Endothelial cell of umbilical vein (primary cell): ENCODE measurements at regions not wholly inside any gene's neighbourhood (a gene's known extent, or its start where the extent isn't known, plus 50 kb on each side); places are given as distances from the start of the nearest gene placed in this dataset.

Experiments used
- BruUV-seq: library from RNA; stranded (reverse); fragments of 400-500 nt; replicated peaks from 2 replicates; lab custom pipeline; 2021; lab: Mats Ljungman, UMichigan
- CTCF ChIA-PET: fragments of 300-600, 350-600 bp; sonication (Branson Sonifier 250); formaldehyde crosslinking; loops from one replicate; lab custom pipeline; 2021; ENCODE audit warnings: antibody characterized with exemption, inconsistent platforms; lab: Charles Lee
- POLR2A ChIA-PET: fragments of 300-600, 350-600 bp; sonication (Branson Sonifier 250); formaldehyde crosslinking; loops from one replicate; lab custom pipeline; 2021; ENCODE audit warnings: antibody characterized with exemption, inconsistent platforms; lab: Charles Lee
- DNase-seq: peaks from one replicate; pipeline ENCODE4 v3.0.0-alpha.2; 2011; ENCODE audit warnings: low read depth, low spot score
- FAIRE-seq: peaks from 2 replicates; lab custom pipeline; 2011; peaks lifted over from hg19 to GRCh38; lab: Jason Lieb, UNC
- H2AFZ ChIP-seq: 2 replicates; pipeline ENCODE4 v1.6.0; 2012; ENCODE audit warnings: low read depth, low read length, control low read depth, inconsistent platforms
- H3K27ac ChIP-seq: 2 replicates; pipeline ENCODE4 v1.5.1; 2011; ENCODE audit warnings: low read depth, mild to moderate bottlenecking, control low read depth, low read length, moderate library complexity; ENCODE audit not compliant: insufficient read depth
- H3K27me3 ChIP-seq, 2 experiments: 2 replicates each; pipeline versions ENCODE4 v1.6.0 to v1.6.1; 2011; ENCODE audit warnings: low read length in 2 of 2, mixed read lengths in 1 of 2; ENCODE audit not compliant: control insufficient read depth in 2 of 2, insufficient read depth in 2 of 2
- H3K36me3 ChIP-seq, 2 experiments: 2 replicates in 1 of 2; 3 replicates in 1 of 2; pipeline ENCODE4 v1.5.1; 2011; ENCODE audit warnings: low read length in 2 of 2, mild to moderate bottlenecking in 1 of 2, moderate library complexity in 1 of 2; ENCODE audit not compliant: control insufficient read depth in 2 of 2, insufficient read depth in 2 of 2; ENCODE audit errors: extremely low read depth in 1 of 2
- H3K4me1 ChIP-seq: 3 replicates; pipeline ENCODE4 v1.5.1; 2011; ENCODE audit warnings: mild to moderate bottlenecking, low read length; ENCODE audit not compliant: control insufficient read depth, insufficient read depth; ENCODE audit errors: extremely low read depth
- H3K4me2 ChIP-seq: 2 replicates; pipeline ENCODE4 v1.6.1; 2011; ENCODE audit warnings: low read length, control low read depth, mixed read lengths; ENCODE audit not compliant: insufficient read depth
- H3K4me3 ChIP-seq, 3 experiments: fragments of 200-600 bp in 1 of 3; sonication (generic), shearing (Covaris generic) in 1 of 3; replicated peaks in 1 of 3; 2 replicates each; pipeline ENCODE4 v1.5.1; 2011 to 2016; ENCODE audit warnings: control low read depth in 3 of 3, low read length in 3 of 3, mild to moderate bottlenecking in 2 of 3, inconsistent platforms in 1 of 3, low read depth in 1 of 3, moderate library complexity in 1 of 3; ENCODE audit not compliant: insufficient read depth in 1 of 3
- H3K79me2 ChIP-seq: 2 replicates; pipeline ENCODE4 v1.6.0; 2012; ENCODE audit warnings: low read length, inconsistent platforms; ENCODE audit not compliant: control insufficient read depth, insufficient read depth
- H3K9ac ChIP-seq: replicated peaks from 2 replicates; pipeline ENCODE3; 2011; ENCODE audit warnings: low read length, control low read depth; ENCODE audit not compliant: insufficient read depth; ENCODE audit errors: extremely low read depth
- H3K9me1 ChIP-seq: replicated peaks from 3 replicates; pipeline ENCODE4 v1.6.0; 2011; ENCODE audit warnings: mild to moderate bottlenecking, low read length; ENCODE audit not compliant: control insufficient read depth, insufficient read depth; ENCODE audit errors: extremely low read depth
- H3K9me3 ChIP-seq: replicated peaks from 2 replicates; pipeline ENCODE4 v1.5.1; 2012; ENCODE audit warnings: low read length, inconsistent platforms; ENCODE audit not compliant: control insufficient read depth, insufficient read depth
- H4K20me1 ChIP-seq: replicated peaks from 2 replicates; pipeline ENCODE3; 2011; ENCODE audit warnings: mild to moderate bottlenecking, low read length; ENCODE audit not compliant: control insufficient read depth, insufficient read depth; ENCODE audit errors: extremely low read depth
- CTCF ChIP-seq, 2 donors: IDR thresholded peaks; 1 replicate in 1 of 2; 2 replicates in 1 of 2; pipeline ENCODE4 v1.5.1; 2011; ENCODE audit warnings: low read length in 2 of 2, mild to moderate bottlenecking in 2 of 2, moderate library complexity in 2 of 2, control low read depth in 1 of 2, inconsistent platforms in 1 of 2, low read depth in 1 of 2; ENCODE audit not compliant: insufficient read depth in 1 of 2; ENCODE audit errors: extremely low read depth in 1 of 2
- EZH2 ChIP-seq: IDR thresholded peaks from 2 replicates; pipeline ENCODE4 v1.6.1; 2012; ENCODE audit warnings: borderline replicate concordance, low read depth, mild to moderate bottlenecking, moderate library complexity, low read length, inconsistent platforms; ENCODE audit not compliant: severe bottlenecking
- FOS ChIP-seq: IDR thresholded peaks from 2 replicates; pipeline ENCODE4 v1.6.1; 2011; ENCODE audit warnings: mild to moderate bottlenecking, low read length, moderate library complexity, borderline replicate concordance; ENCODE audit not compliant: insufficient read depth
- GATA2 ChIP-seq: IDR thresholded peaks from 2 replicates; pipeline ENCODE4 v1.7.0; 2011; ENCODE audit warnings: low read depth, mild to moderate bottlenecking, moderate library complexity, mixed read lengths, low read length; ENCODE audit not compliant: insufficient read length, insufficient read depth
- JUN ChIP-seq: IDR thresholded peaks from 2 replicates; pipeline ENCODE4 v1.6.1; 2011; ENCODE audit warnings: borderline replicate concordance, low read depth; ENCODE audit not compliant: insufficient read length, insufficient read depth
- MAX ChIP-seq: IDR thresholded peaks from 2 replicates; pipeline ENCODE4 v1.6.1; 2011; ENCODE audit not compliant: insufficient read depth, insufficient read length
- MYC ChIP-seq: IDR thresholded peaks from one replicate; pipeline ENCODE4 v1.6.1; 2011; ENCODE audit warnings: mild to moderate bottlenecking, low read depth, low read length
- POLR2A ChIP-seq: IDR thresholded peaks from 2 replicates; pipeline ENCODE4 v1.6.1; 2012; ENCODE audit warnings: low read depth, mild to moderate bottlenecking, control low read depth, low read length
- POLR2AphosphoS5 ChIP-seq: IDR thresholded peaks from 2 replicates; pipeline ENCODE4 v1.6.1; 2012; ENCODE audit warnings: low read depth, mild to moderate bottlenecking, control low read depth, low read length, moderate library complexity; ENCODE audit not compliant: insufficient read depth
- dilution Hi-C: fragments of 300-500 bp; cut with MboI; formaldehyde crosslinking; loops from one replicate; pipeline ENCODE4 v1.15.0; 2019; ENCODE audit warnings: low sequenced_read_pairs; ENCODE audit not compliant: extremely low pct_ligation_motif_present
- intact Hi-C: fragments of 100-400 bp; cut with micrococcal nuclease; formaldehyde crosslinking; loops from one replicate; pipeline ENCODE4 v1.10.0; 2022

GRCh38 chr4:188198982-188199792, 59.9 kb downstream of the TRIML1 start:
- no peaks in the 10 kb centered on the region for H3K9me1 ChIP-seq
- H3K27ac ChIP-seq, result no peak overlapping the region
- DNase-seq (no peak), FAIRE-seq (no peak)
- no peaks in the 10 kb centered on the region for H4K20me1 ChIP-seq
- no TSS peak for BruUV-seq
- TF ChIP-seq EZH2 (no peak), GATA2 (no peak)
- H3K79me2 ChIP-seq, result no peaks in the 10 kb centered on the region
- no peaks in the 10 kb centered on the region for H3K27me3 ChIP-seq
- no peak overlapping the region for H2AFZ ChIP-seq
- no peaks in the 10 kb centered on the region for H3K9me3 ChIP-seq
- no peaks in the 10 kb centered on the region for H3K4me1 ChIP-seq
- H3K4me2 ChIP-seq, result no peak overlapping the region
- ChIA-PET POLR2A (no interaction called here), CTCF (no interaction called here)
- intact Hi-C loops, result no loop called here
- dilution Hi-C loops, result no loop called here
- no peak overlapping the region for H3K9ac ChIP-seq
- no peak overlapping the region for H3K4me3 ChIP-seq
- no peaks in the 10 kb centered on the region for H3K36me3 ChIP-seq

- no peaks in the 10 kb centered on the region for H3K9me1 ChIP-seq
- DNase-seq, result no peak
- CTCF ChIA-PET, result no interaction called here
- POLR2A ChIA-PET, result no interaction called here
- dilution Hi-C loops (no loop called here), intact Hi-C loops (no loop called here)
- H3K27me3 ChIP-seq, result no peaks in the 10 kb centered on the region
- H4K20me1 ChIP-seq, result no peaks in the 10 kb centered on the region
- BruUV-seq, result no TSS peak
- H3K4me1 ChIP-seq, result no peaks in the 10 kb centered on the region
- no peak for FAIRE-seq
- no peak overlapping the region for H3K4me2 ChIP-seq
- H3K79me2 ChIP-seq, result no peaks in the 10 kb centered on the region
- no peak overlapping the region for H2AFZ ChIP-seq
- H3K9ac ChIP-seq, result no peak overlapping the region
- H3K36me3 ChIP-seq, result no peaks in the 10 kb centered on the region
- no peaks in the 10 kb centered on the region for H3K9me3 ChIP-seq
- TF ChIP-seq JUN (no peak), FOS (no peak), GATA2 (no peak), MAX (no peak), POLR2A (no peak), EZH2 (no peak), POLR2AphosphoS5 (no peak), CTCF (IDR thresholded peaks at IDR 0.05; ENCODE audit: extremely low read depth in 1 of 2, insufficient read depth in 1 of 2, low read depth in 1 of 2, low read length in 2 of 2) (no peak), MYC (no peak)
- no peak overlapping the region for H3K27ac ChIP-seq
- H3K4me3 ChIP-seq, result no peak overlapping the region
Measured at GRCh38 chr4:188201851-188202250, 62.6 kb downstream of the TRIML1 start.
